ENCODE measurements at regions not wholly inside any gene's neighbourhood (a gene's known extent, or its start where the extent isn't known, plus 50 kb on each side); places are given as distances from the start of the nearest gene placed in this dataset.

DNA sequence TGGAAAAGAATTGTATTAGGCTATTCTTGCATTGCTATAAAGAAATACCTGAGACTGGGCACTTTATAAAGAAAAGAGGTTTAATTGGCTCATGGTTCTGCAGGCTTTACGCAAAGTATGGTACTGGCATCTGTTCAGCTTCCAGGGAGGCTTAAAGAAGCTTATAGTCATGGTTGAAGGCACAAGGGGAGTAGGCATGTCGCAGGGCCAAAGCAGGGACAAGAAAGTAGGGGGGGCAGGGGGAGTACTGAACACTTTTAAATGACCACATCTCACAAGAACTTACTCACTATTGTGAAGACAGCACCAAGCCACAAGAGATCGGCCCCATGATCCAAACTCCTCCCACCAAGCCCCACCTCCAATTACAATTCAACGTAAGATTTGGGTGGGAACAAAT lies 152.5 kb upstream of the PHF14 start:
- TF ChIP-seq RAD21 (IDR thresholded peaks at IDR 0.05; ENCODE audit: low read depth) (no peak), YY1 (IDR thresholded peaks at IDR 0.05; ENCODE audit: low read depth) (no peak), CREB1 (IDR thresholded peaks at IDR 0.05; ENCODE audit: low read depth) (no peak)
- TF ChIP-seq, protein P1, sequence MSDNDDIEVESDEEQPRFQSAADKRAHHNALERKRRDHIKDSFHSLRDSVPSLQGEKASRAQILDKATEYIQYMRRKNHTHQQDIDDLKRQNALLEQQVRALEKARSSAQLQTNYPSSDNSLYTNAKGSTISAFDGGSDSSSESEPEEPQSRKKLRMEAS (IDR thresholded peaks at IDR 0.05) = no peak

DNA sequence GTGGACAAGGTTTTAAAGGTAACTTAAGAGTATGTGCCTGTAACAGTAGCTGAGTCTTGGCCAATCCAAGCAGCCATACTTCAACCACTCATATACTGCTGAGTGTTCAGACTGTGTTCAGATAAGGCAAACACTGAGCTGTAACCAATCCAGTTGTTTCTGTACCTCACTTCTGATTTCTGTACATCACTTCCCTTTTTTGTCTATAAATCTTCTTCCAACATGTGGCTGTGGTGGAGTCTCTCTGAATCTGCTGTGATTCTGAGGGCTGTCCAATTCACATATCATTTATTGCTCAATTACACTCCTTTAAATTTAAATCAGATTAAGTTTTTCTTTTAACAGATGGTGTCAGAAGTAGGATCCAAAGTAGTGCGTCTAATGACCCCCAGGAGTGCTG lies 149.5 kb upstream of the PHF14 start:
- TF ChIP-seq CREB1 (IDR thresholded peaks at IDR 0.05; ENCODE audit: low read depth) = no peak
- TF ChIP-seq EGR1 (IDR thresholded peaks at IDR 0.05) = no peak
- no peak for TF ChIP-seq CEBPB (IDR thresholded peaks at IDR 0.05)
- no peak for TF ChIP-seq ZBTB7A (IDR thresholded peaks at IDR 0.05; ENCODE audit: low read depth)
- TF ChIP-seq, protein P1 (IDR thresholded peaks at IDR 0.05) = no peak
- TF ChIP-seq TCF12 (IDR thresholded peaks at IDR 0.05; ENCODE audit: low read depth) = no peak

DNA sequence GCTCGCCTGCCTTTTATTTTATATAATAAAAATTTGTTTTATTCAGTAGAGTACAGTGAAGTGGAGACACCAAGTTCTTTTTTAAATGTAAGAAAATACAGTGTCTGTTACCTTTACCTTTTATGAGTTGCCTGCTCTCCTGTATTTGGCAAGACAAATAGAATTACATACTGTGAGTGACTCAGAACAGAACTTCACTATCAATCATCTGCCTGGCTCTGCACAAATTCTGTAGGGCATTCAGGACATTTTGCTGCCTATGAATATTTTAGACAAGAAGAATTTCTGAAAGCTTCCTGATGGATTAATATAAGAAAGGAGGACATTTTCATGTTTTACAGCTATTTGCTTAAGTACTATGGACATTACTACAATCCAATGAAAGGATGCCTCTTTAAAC lies 135.4 kb upstream of the PHF14 start:
- TF ChIP-seq, protein P2, sequence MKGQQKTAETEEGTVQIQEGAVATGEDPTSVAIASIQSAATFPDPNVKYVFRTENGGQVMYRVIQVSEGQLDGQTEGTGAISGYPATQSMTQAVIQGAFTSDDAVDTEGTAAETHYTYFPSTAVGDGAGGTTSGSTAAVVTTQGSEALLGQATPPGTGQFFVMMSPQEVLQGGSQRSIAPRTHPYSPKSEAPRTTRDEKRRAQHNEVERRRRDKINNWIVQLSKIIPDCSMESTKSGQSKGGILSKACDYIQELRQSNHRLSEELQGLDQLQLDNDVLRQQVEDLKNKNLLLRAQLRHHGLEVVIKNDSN (IDR thresholded peaks at IDR 0.05) = no peak
- TF ChIP-seq CEBPB (IDR thresholded peaks at IDR 0.05) = no peak
- TF ChIP-seq CREB1 (IDR thresholded peaks at IDR 0.05; ENCODE audit: low read depth) = no peak
- no peak for TF ChIP-seq TAF1 (IDR thresholded peaks at IDR 0.05; ENCODE audit: low read depth)
- TF ChIP-seq RAD21 (IDR thresholded peaks at IDR 0.05; ENCODE audit: low read depth) = no peak
- TF ChIP-seq EGR1 (IDR thresholded peaks at IDR 0.05) = no peak
- no peak for TF ChIP-seq NFIC (IDR thresholded peaks at IDR 0.05)
- TF ChIP-seq ZBTB7A (IDR thresholded peaks at IDR 0.05; ENCODE audit: low read depth) = no peak
- no peak for TF ChIP-seq TCF12 (IDR thresholded peaks at IDR 0.05; ENCODE audit: low read depth)

DNA sequence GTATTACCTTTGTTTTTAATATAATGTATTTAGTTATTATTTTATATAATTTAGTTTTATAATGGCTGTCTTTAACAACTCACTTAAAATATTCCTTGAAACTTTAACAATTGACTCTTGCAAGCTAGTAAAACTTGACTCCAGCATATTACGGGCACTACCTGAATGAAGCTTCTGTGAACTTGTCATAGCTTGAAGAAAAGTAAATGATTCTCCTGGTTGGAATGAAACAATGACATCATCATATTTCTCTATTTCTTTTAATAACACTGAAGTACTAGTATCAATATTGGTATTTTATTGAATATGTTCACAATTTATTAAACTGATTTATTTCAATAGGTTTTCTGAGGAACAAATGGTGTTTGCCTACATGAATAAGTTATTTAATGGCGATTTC lies 128.4 kb upstream of the PHF14 start:
- TF ChIP-seq CREB1 (IDR thresholded peaks at IDR 0.05; ENCODE audit: low read depth) (no peak), TEAD4 (IDR thresholded peaks at IDR 0.05) (no peak), EP300 (IDR thresholded peaks at IDR 0.05; ENCODE audit: borderline replicate concordance) (no peak), RAD21 (IDR thresholded peaks at IDR 0.05; ENCODE audit: low read depth) (no peak), NFIC (IDR thresholded peaks at IDR 0.05) (no peak), FOXM1 (IDR thresholded peaks at IDR 0.05; ENCODE audit: borderline replicate concordance, low read depth) (no peak), CEBPB (IDR thresholded peaks at IDR 0.05) (no peak), ZBTB7A (IDR thresholded peaks at IDR 0.05; ENCODE audit: low read depth) (no peak)
- TF ChIP-seq, protein P3, sequence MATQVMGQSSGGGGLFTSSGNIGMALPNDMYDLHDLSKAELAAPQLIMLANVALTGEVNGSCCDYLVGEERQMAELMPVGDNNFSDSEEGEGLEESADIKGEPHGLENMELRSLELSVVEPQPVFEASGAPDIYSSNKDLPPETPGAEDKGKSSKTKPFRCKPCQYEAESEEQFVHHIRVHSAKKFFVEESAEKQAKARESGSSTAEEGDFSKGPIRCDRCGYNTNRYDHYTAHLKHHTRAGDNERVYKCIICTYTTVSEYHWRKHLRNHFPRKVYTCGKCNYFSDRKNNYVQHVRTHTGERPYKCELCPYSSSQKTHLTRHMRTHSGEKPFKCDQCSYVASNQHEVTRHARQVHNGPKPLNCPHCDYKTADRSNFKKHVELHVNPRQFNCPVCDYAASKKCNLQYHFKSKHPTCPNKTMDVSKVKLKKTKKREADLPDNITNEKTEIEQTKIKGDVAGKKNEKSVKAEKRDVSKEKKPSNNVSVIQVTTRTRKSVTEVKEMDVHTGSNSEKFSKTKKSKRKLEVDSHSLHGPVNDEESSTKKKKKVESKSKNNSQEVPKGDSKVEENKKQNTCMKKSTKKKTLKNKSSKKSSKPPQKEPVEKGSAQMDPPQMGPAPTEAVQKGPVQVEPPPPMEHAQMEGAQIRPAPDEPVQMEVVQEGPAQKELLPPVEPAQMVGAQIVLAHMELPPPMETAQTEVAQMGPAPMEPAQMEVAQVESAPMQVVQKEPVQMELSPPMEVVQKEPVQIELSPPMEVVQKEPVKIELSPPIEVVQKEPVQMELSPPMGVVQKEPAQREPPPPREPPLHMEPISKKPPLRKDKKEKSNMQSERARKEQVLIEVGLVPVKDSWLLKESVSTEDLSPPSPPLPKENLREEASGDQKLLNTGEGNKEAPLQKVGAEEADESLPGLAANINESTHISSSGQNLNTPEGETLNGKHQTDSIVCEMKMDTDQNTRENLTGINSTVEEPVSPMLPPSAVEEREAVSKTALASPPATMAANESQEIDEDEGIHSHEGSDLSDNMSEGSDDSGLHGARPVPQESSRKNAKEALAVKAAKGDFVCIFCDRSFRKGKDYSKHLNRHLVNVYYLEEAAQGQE (IDR thresholded peaks at IDR 0.05; ENCODE audit: low read depth) = no peak
- TF ChIP-seq, protein P2 (IDR thresholded peaks at IDR 0.05) = no peak
- TF ChIP-seq, protein P1 (IDR thresholded peaks at IDR 0.05) = no peak

DNA sequence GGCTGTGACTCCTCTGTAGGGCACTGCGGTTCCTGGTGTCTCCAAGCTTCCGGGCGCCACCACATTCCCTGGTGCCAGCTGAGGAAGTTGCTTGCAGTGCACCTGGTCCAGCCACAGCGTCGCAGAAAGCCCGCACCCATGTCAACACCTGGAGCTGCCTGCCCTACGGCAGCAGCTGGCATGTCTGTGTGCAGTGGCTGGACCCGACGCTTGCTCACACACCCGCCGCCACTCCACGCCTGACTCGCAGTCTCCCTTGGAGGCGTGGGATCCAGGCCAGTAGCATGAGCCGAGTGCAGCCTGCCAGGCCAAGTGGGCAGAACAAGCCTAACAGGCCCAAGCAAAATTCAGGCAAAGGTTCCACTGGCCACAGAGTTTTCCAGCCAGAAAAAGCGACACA lies 118.1 kb upstream of the PHF14 start:
- TF ChIP-seq ZBTB7A (IDR thresholded peaks at IDR 0.05; ENCODE audit: low read depth) (no peak), FOXM1 (IDR thresholded peaks at IDR 0.05; ENCODE audit: borderline replicate concordance, low read depth) (no peak), TAF1 (IDR thresholded peaks at IDR 0.05; ENCODE audit: low read depth) (no peak), CEBPB (IDR thresholded peaks at IDR 0.05) (no peak), NFIC (IDR thresholded peaks at IDR 0.05) (no peak), TCF12 (IDR thresholded peaks at IDR 0.05; ENCODE audit: low read depth) (no peak), CREB1 (IDR thresholded peaks at IDR 0.05; ENCODE audit: low read depth) (no peak), TEAD4 (IDR thresholded peaks at IDR 0.05) (no peak), YY1 (IDR thresholded peaks at IDR 0.05; ENCODE audit: low read depth) (no peak), EP300 (IDR thresholded peaks at IDR 0.05; ENCODE audit: borderline replicate concordance) (no peak), RAD21 (IDR thresholded peaks at IDR 0.05; ENCODE audit: low read depth) (no peak), EGR1 (IDR thresholded peaks at IDR 0.05) (no peak)
- TF ChIP-seq, protein P2 (IDR thresholded peaks at IDR 0.05) = no peak
- TF ChIP-seq, protein P3 (IDR thresholded peaks at IDR 0.05; ENCODE audit: low read depth) = no peak
- TF ChIP-seq, protein P1 (IDR thresholded peaks at IDR 0.05) = no peak

All from Ishikawa (cell line).